Stimulated activated CD8-positive, alpha-beta memory T cell treated with anti-CD3 and anti-CD28 coated beads, Interleukin-15, amount 100 ng/mL, for 48 hours (primary cell): ENCODE measurements at regions not wholly inside any gene's neighbourhood (a gene's known extent, or its start where the extent isn't known, plus 50 kb on each side); places are given as distances from the start of the nearest gene placed in this dataset.
"Not testable (repeated sequence)": the region's sequence is repeated elsewhere in the genome, so short reads cannot be mapped to it uniquely, and the experiment has no call there.

Experiments
- DNase-seq, 2 donors: peaks; one replicate each; pipeline ENCODE4 v3.0.0-alpha.2; 2020; ENCODE audit warnings: low read depth in 2 of 2

DNA sequence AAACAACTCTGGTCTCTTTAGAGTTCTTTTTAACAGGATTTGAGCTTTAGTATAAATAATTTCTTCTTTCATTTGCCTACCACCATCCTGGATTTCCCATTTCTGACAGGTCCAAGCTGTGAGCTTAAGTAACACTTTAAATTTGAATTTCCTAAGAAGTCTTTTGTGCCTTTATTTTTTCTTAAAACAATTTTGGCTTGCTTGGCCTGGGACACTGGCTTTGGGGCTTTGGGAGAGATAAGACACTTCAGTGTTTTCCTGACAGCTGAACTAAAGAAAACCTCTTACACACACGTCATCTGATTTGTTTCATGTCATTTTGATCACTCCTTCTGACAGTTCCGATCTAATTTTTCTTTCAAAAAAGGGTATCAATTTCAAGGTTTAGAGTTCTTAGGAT is 121.3 kb upstream of the BMPER start:
- no peak for DNase-seq

GRCh38 chr7:33788531-33788930 is 116.8 kb upstream of the BMPER start:
- DNase-seq = no peak

- DNase-seq = no peak
Measured at GRCh38 chr7:33789871-33790630, 115.3 kb upstream of the BMPER start.

DNA sequence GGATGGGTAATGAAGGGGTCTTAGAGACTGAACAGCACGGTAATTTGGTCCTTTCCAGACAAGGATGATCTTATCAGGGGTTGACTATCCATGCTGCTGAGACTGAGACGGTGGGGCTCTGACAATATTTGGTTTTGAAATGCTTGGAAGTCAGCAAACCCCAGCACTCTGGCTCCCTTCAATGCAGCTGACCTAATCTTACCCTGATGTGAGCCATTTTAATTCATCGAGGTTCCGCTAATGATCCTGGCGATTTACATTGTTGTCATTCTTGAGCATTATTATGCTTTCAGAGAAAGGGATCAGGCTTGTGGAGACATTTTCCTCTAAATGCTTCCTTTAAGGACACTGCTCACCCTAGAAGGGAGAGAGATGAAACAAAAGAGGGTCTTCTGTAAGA is 114.6 kb upstream of the BMPER start:
- no peak for DNase-seq

DNA sequence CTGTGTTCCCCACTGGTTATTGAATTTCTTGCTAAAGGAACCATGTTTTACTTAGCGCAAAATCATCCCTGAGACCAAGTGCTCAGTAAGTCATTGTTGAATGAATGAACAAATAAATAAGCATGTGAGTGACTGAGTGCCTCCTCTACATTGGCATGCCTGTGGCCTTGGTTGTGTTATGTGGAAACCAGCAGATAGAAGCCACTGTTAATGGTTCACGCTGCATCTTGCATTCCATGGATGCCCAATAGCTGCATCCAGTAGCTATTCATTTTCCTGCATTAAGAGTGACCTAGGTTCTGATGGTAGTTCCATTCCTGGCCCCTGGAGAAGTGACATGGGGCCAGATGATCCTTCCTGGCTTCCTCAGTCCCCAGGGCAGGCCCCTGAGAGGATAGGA is 113.3 kb upstream of the BMPER start:
- DNase-seq = no peak

GRCh38 chr7:33792547-33793105 is 112.7 kb upstream of the BMPER start:
- no peak for DNase-seq

DNA sequence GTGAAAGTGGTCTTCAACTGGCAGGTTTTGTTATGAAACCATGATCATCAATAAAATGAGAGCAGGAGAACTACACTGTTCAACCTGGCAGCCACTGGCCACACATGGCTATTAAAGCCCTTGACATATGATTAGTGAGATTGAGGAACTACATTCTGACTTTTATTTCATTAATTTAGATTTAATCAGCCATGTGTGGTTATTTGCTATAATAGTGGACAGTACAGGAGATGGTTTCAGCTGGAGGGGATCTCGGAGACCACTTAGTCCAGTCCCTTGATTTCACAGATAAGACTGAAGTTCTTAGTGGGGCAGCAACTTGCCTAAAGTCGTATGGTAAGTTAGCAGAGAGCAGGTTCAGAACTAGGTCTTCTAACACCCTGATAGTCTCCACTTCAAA is 111.7 kb upstream of the BMPER start:
- no peak for DNase-seq

- DNase-seq = no peak
Measured at GRCh38 chr7:33794419-33794818, 110.9 kb upstream of the BMPER start.

DNA sequence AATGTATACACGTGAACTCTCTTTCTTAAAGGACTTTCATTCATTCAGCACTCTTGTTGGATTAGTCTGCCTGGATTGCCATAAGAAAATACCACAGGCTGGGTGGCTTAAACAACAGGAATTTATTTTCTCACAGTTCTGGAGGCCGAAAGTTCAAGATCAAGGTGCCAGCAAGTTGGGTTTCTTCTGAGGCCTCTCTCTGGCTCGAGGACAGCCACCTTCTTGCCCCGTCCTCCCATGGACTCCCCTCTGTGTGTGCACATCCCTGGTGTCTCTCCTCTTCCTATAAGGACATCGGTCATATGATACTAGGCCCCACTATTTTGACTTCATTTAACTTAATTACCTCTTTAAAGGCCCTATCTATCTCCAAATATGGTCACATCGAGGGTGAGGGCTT is 110.4 kb upstream of the BMPER start:
- no peak for DNase-seq

DNA sequence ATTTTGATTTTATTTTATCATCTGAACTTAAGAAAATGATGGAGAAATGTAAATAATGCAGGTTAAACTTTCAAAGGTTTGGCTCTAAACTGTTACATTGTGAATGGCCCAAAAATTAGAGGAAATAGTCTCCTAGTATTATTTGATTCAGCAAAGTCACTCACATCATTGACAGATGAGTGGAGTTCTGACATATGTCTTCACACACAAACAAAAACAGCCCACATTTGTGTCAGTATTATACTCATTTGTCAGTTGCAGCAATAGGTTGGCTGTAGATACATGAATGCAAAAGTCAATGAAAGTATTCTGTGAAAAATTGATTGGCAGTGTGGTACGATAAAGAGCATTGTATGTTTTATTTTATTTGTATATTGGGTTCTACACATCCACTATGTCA is 108.8 kb upstream of the BMPER start:
- no peak for DNase-seq

GRCh38 chr7:33797512-33797911 is 107.8 kb upstream of the BMPER start:
- not testable (repeated sequence) for DNase-seq

GRCh38 chr7:33798686-33799325 is 106.5 kb upstream of the BMPER start:
- DNase-seq = no peak

- DNase-seq = no peak
Measured at GRCh38 chr7:33799766-33800165, 105.6 kb upstream of the BMPER start.

DNA sequence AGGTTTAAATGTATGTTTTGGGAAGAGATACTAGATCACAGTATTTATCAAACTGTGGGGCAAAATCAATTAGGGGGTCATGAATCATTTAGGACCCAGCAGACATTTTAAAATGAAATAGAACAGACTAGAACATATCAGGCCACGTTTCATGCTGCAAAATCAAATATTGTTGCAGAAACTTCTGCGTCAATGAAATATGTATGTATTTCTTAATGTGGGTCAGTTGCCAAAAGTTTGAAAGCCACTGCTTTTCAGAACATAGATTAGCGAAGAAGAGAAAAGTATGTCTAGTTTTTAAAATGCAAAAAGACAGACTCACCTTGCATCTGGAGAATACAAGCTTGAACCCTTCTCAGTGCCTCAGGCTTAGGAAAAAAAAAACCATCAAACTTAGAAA is 102.7 kb upstream of the BMPER start:
- no peak for DNase-seq

GRCh38 chr7:33804140-33804660 is 101.1 kb upstream of the BMPER start:
- no peak for DNase-seq

DNA sequence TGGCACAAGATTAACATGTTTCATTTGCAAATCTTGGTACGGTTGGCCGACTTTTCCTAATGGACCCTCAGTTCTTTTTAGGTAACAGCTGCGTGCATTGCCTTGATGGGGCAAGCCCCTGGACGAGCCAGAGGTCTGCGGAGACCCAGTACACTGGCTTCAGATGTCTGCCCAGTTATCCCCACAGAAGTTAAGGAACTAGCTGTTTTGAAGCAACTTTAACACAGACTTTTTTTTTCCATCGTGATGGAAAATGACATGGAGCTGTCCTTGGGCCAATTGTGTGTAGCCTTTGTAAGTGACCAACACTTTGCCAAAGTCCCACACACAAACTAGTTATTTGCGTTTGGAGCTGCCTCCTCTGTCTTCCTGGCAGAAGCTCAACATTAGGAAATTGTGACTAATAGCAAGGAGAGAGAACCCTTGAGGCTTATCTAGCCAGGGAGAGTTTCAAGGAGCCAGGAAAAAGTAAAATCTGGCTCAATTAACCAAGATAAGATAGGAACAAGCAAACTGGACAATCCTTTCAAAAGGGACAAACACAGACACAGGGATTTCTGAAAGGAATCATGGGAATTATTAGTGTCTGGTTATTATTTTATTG is 99.6 kb upstream of the BMPER start:
- no peak for DNase-seq

DNA sequence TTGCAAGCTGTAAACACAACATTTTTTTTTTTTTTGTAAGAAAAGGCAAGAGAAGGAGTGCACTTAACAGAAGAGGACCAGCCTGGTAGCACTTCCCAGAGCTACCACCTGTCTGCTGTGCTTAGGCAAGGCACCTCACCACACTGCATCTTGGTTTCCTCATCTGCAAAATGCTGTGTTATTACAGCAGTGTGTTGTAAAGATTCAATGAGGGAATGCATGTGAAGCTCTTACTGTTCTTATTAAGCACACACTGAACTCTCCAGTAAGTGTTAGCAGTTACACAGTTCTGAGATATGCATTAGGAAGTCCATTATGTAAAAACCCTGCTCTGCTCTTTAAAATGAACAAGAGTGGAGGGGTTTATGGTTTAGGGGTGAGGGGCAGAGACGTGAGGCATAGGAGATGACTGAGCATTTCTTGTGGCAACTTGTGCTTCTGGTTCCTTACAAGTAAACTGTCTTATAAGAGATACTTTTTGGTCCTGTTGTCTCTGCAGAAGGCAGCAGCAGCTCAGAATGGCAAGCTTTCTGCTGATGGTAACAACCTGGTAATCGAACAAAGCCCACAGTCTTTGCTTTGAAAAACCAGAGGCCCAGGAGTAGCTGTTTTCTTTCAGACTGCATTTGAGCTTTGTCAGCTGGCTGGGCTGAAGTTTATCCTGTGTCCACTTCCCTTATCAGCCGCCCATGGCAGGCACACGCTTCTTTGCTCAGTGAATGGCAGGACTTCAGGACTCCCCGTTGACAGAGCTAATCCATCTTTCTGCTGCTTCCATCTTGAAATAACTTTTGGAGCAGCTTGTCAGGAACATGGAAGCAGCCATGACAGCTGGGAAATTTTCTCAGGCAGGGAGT is 98.8 kb upstream of the BMPER start:
- DNase-seq = no peak

DNA sequence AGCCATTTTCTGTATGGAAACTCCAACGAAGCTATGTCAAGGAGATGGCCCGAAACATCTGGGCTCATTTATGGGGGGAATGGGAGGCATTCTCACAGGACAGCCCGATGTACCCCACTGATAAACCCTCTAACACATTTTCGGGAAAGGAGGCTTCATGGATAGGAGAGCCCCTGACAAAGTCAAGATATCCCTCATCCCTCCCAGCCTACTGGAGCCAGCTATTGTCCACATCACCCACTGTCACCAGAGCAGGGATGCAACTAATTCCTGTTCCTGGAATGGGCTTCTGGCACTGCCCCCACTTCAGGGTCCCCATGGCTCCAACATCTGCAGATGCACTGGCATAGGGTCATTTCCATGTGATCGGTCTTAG is 98.2 kb upstream of the BMPER start:
- no peak for DNase-seq

DNA sequence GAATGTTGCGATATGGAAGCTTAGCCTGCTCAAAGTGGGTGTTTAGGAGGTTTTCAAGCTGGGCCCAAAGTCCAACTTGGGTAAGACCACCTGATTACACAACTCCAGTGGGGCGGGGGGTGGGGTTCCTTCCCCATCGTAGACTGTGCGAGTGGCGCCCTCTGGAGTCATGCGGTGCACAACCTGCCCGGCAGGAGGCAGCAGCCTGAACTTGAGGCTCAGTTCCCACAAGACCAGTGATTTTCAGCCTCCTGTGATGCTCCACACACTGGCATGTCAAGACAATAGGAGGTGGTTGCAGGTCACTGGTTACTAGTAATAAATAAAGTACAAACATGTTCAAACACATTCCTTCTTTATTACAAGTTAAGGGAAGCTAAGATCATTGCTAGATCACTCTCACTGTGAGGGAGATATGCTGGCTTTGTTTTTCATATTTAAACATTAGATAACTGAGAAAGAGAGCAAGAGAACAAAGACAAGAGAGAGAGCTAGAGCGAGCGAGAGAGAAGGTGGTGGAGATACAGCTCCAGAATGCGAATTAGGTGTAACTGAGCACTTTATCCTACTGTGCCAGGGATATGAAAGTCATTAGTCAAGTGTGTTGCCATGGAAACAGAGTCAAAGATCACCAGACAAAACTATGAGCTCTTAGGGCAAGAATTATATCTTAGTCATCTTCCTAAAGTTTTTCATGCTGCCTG is 97.4 kb upstream of the BMPER start:
- DNase-seq = no peak

- no peak for DNase-seq
Measured at GRCh38 chr7:33809228-33809627, 96.1 kb upstream of the BMPER start.

- no peak for DNase-seq
Measured at GRCh38 chr7:33810356-33810755, 95.0 kb upstream of the BMPER start.
